OCI-LY3 (cell line): ENCODE measurements at regions not wholly inside any gene's neighbourhood (a gene's known extent, or its start where the extent isn't known, plus 50 kb on each side); places are given as distances from the start of the nearest gene placed in this dataset.

Source experiments
- H2AFZ ChIP-seq: fragments of 200-600, 300-600 bp; shearing (Covaris generic); 2 replicates; pipeline ENCODE4 v1.6.0; 2014; ENCODE audit warnings: antibody characterized with exemption, low read depth, low read length
- H3K27ac ChIP-seq: fragments of 200-600, 300-600 bp; sonication (generic); 2 replicates; pipeline ENCODE4 v1.5.1; 2014; ENCODE audit warnings: mild to moderate bottlenecking, low read length, moderate library complexity, mixed read lengths
- H3K27me3 ChIP-seq: fragments of 200-600, 300-600 bp; sonication (generic); 2 replicates; pipeline ENCODE4 v1.6.1; 2014; ENCODE audit warnings: low read depth, low read length, mixed read lengths
- H3K36me3 ChIP-seq: fragments of 200-600, 300-600 bp; sonication (generic); replicated peaks from 2 replicates; pipeline ENCODE3; 2014; ENCODE audit warnings: low read depth, low read length, mixed read lengths
- H3K4me1 ChIP-seq: fragments of 300-600, 200-600 bp; sonication (generic); 2 replicates; pipeline ENCODE4 v1.6.1; 2014; ENCODE audit warnings: low read length, mixed read lengths
- H3K4me2 ChIP-seq: fragments of 200-600, 300-600 bp; sonication (generic); 2 replicates; pipeline ENCODE4 v1.6.1; 2014; ENCODE audit warnings: low read length, mixed read lengths
- H3K4me3 ChIP-seq: fragments of 300-600, 200-600 bp; sonication (generic); 2 replicates; pipeline ENCODE4 v1.5.1; 2014; ENCODE audit warnings: antibody characterized with exemption, mild to moderate bottlenecking, low read length, moderate library complexity
- H3K79me2 ChIP-seq: fragments of 300-600, 200-600 bp; shearing (Covaris generic); 2 replicates; pipeline ENCODE4 v1.6.1; 2014; ENCODE audit warnings: mild to moderate bottlenecking, low read length, mixed read lengths
- H3K9ac ChIP-seq: fragments of 300-600, 200-600 bp; shearing (Covaris generic); 2 replicates; pipeline ENCODE4 v1.6.0; 2014; ENCODE audit warnings: mild to moderate bottlenecking, low read length, moderate library complexity
- H3K9me3 ChIP-seq: fragments of 200-600, 300-600 bp; shearing (Covaris generic); 2 replicates; pipeline ENCODE4 v1.6.1; 2014; ENCODE audit warnings: low read length, mixed read lengths; ENCODE audit not compliant: insufficient read depth
- H4K20me1 ChIP-seq: fragments of 200-600, 300-600 bp; sonication (generic); 2 replicates; pipeline ENCODE4 v1.6.1; 2016; ENCODE audit warnings: low read length, mixed read lengths; ENCODE audit not compliant: insufficient read depth
- CTCF ChIP-seq: fragments of 200-600, 300-600 bp; sonication (generic); IDR thresholded peaks from 2 replicates; pipeline ENCODE4 v1.5.1; 2014; ENCODE audit warnings: antibody characterized with exemption, low read length, low read depth
- EZH2phosphoT487 ChIP-seq: fragments of 200-600 bp; shearing (Covaris generic); IDR thresholded peaks from 2 replicates; pipeline ENCODE4 v1.6.1; 2018; ENCODE audit warnings: antibody characterized with exemption, mixed run types, low read depth

DNA sequence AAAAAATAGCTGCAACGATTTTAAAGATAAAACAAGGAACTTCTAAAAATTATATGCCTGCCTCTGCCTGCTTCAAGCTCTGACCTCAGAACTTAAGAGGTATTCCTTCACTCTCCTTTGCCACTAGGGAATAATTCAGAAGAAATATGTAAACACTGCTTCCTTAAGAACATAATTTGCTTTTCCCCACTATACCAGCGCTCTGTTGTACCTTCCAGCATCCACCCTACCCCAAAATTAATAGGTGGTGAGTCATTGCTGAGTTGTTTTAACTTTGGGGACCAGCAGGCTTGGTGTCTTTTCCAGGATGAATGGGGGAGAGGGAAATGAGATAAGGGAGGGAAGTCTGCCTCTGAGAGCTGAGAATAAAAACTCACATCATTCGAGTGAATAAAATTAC, 107.7 kb upstream of the ATXN1 start:
- H3K9me3 ChIP-seq, result no peaks in the 10 kb centered on the region
- H3K79me2 ChIP-seq, result no peaks in the 10 kb centered on the region
- H3K27me3 ChIP-seq, result no peaks in the 10 kb centered on the region
- no peak overlapping the region for H2AFZ ChIP-seq
- H3K36me3 ChIP-seq, result no peaks in the 10 kb centered on the region
- TF ChIP-seq EZH2phosphoT487 (no peak), CTCF (no peak)
- no peaks in the 10 kb centered on the region for H3K4me1 ChIP-seq
- H3K4me2 ChIP-seq, result no peak overlapping the region
- no peaks in the 10 kb centered on the region for H4K20me1 ChIP-seq
- no peak overlapping the region for H3K9ac ChIP-seq
- H3K4me3 ChIP-seq, result no peak overlapping the region
- H3K27ac ChIP-seq, result no peak overlapping the region

DNA sequence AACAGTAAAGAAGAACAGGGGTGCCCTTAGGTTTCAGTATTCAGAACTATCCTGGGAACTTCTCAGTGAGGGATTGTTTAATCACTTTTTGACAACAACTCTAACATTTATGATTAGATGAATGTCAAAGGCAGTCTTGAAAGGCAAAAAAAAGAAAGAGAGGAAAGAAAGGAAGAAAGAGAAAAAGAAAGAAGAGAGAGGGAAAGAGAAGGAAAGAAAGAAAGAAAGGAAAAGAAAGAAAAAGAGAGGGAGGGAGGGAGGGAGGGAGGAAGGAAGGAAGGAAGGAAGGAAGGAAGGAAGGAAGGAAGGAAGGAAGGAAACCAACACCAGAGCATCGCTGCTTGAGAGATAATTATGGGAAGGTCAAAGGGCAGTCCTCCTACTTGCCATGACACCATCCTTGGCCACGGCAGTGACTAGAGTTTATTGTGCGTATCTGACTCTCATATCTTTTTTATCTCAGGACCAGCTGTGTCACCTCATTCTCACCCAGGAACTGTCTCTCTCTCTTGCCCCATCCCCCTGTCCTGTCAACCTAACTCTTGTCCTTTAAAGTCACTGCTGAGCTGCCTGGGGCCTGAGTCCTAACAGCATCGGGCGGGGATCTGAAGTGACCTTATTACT, 96.8 kb upstream of the ATXN1 start:
- TF ChIP-seq CTCF (no peak), EZH2phosphoT487 (no peak)
- no peaks in the 10 kb centered on the region for H3K36me3 ChIP-seq
- peaks cover 5% of the 10 kb centered on the region for H3K4me1 ChIP-seq
- H3K27ac ChIP-seq, result no peak overlapping the region
- no peaks in the 10 kb centered on the region for H3K9me3 ChIP-seq
- H3K4me3 ChIP-seq, result no peak overlapping the region
- no peaks in the 10 kb centered on the region for H3K27me3 ChIP-seq
- H3K9ac ChIP-seq, result no peak overlapping the region
- no peaks in the 10 kb centered on the region for H3K79me2 ChIP-seq
- no peak overlapping the region for H2AFZ ChIP-seq
- H3K4me2 ChIP-seq, result no peak overlapping the region
- H4K20me1 ChIP-seq, result no peaks in the 10 kb centered on the region

- no peaks in the 10 kb centered on the region for H3K9me3 ChIP-seq
- H3K4me1 ChIP-seq, result peaks cover 5% of the 10 kb centered on the region
- H3K4me3 ChIP-seq, result no peak overlapping the region
- no peaks in the 10 kb centered on the region for H3K27me3 ChIP-seq
- H2AFZ ChIP-seq, result no peak overlapping the region
- no peak for TF ChIP-seq EZH2phosphoT487
- no peak for TF ChIP-seq CTCF
- H3K9ac ChIP-seq, result no peak overlapping the region
- no peak overlapping the region for H3K27ac ChIP-seq
- H4K20me1 ChIP-seq, result no peaks in the 10 kb centered on the region
- no peaks in the 10 kb centered on the region for H3K36me3 ChIP-seq
- no peak overlapping the region for H3K4me2 ChIP-seq
- H3K79me2 ChIP-seq, result no peaks in the 10 kb centered on the region
Observed at GRCh38 chr6:16855460-16855859, 94.2 kb upstream of the ATXN1 start.

GRCh38 chr6:16854986-16855385, 93.7 kb upstream of the ATXN1 start:
- Histone ChIP-seq H3K4me3 (no peak overlapping the region), H3K9me3 (no peaks in the 10 kb centered on the region)
- no peak for TF ChIP-seq CTCF
- no peak for TF ChIP-seq EZH2phosphoT487

More at GRCh38 chr6:16854986-16855385, 93.7 kb upstream of the ATXN1 start:
- Histone ChIP-seq H3K27ac (no peak overlapping the region), H4K20me1 (no peaks in the 10 kb centered on the region), H3K4me1 (peaks cover 5% of the 10 kb centered on the region), H3K79me2 (no peaks in the 10 kb centered on the region), H3K36me3 (no peaks in the 10 kb centered on the region), H2AFZ (no peak overlapping the region), H3K27me3 (no peaks in the 10 kb centered on the region), H3K4me2 (no peak overlapping the region), H3K9ac (no peak overlapping the region)
